Nephron progenitor cell (in vitro differentiated cells): ENCODE measurements at regions not wholly inside any gene's neighbourhood (a gene's known extent, or its start where the extent isn't known, plus 50 kb on each side); places are given as distances from the start of the nearest gene placed in this dataset.
"Not testable (repeated sequence)": the region's sequence is repeated elsewhere in the genome, so short reads cannot be mapped to it uniquely, and the experiment has no call there.

ENCODE experiments used
- DNase-seq: peaks from one replicate; pipeline ENCODE4 v3.0.0; 2021
- H3K27ac Mint-ChIP-seq: 2 replicates; pipeline ENCODE4 v1.8.0; 2021; ENCODE audit warnings: mild to moderate bottlenecking, moderate library complexity, mixed read lengths
- H3K27me3 Mint-ChIP-seq: 2 replicates; pipeline ENCODE4 v1.8.0; 2021; ENCODE audit warnings: mild to moderate bottlenecking, low read depth, mixed read lengths; ENCODE audit not compliant: poor library complexity
- H3K36me3 Mint-ChIP-seq: 2 replicates; pipeline ENCODE4 v1.8.0; 2021; ENCODE audit warnings: low read depth, mixed read lengths
- H3K4me1 Mint-ChIP-seq: 2 replicates; pipeline ENCODE4 v1.8.0; 2021; ENCODE audit warnings: mixed read lengths
- H3K4me3 Mint-ChIP-seq: 2 replicates; pipeline ENCODE4 v1.8.0; 2021; ENCODE audit warnings: mild to moderate bottlenecking, moderate library complexity, mixed read lengths
- H3K9me3 Mint-ChIP-seq: 2 replicates; pipeline ENCODE4 v1.8.0; 2021; ENCODE audit warnings: mild to moderate bottlenecking, moderate library complexity, mixed read lengths
- CTCF ChIP-seq: fragments of 200-600 bp; sonication (generic); IDR thresholded peaks from 2 replicates; pipeline ENCODE4 v1.5.0; 2021; ENCODE audit warnings: antibody characterized with exemption

- Mint-ChIP-seq H3K36me3 (no peaks in the 10 kb centered on the region), H3K27ac (no peak overlapping the region), H3K4me3 (no peak overlapping the region), H3K27me3 (peaks cover 8% of the 10 kb centered on the region), H3K4me1 (peaks cover 20% of the 10 kb centered on the region), H3K9me3 (peaks cover 13% of the 10 kb centered on the region)
- no peak for DNase-seq
- TF ChIP-seq CTCF = no peak
These were observed 179.4 kb upstream of the TAB2 start for GRCh38 chr6:149138089-149138488.

- Mint-ChIP-seq H3K9me3 (peaks cover 10% of the 10 kb centered on the region), H3K4me3 (no peak overlapping the region), H3K27me3 (peaks cover 4% of the 10 kb centered on the region), H3K27ac (no peak overlapping the region), H3K4me1 (peaks cover 15% of the 10 kb centered on the region), H3K36me3 (no peaks in the 10 kb centered on the region)
- TF ChIP-seq CTCF = no peak
- DNase-seq = no peak
These were observed 178.7 kb upstream of the TAB2 start for GRCh38 chr6:149138699-149139294.

- Mint-ChIP-seq H3K9me3 (peaks cover 10% of the 10 kb centered on the region), H3K4me1 (peaks cover 15% of the 10 kb centered on the region), H3K27ac (no peak overlapping the region), H3K36me3 (no peaks in the 10 kb centered on the region), H3K27me3 (peaks cover 4% of the 10 kb centered on the region), H3K4me3 (no peak overlapping the region)
- TF ChIP-seq CTCF = no peak
- no peak for DNase-seq
These were observed 177.8 kb upstream of the TAB2 start for GRCh38 chr6:149139782-149140136.

- TF ChIP-seq CTCF = no peak
- H3K4me1 Mint-ChIP-seq = peaks cover 15% of the 10 kb centered on the region
- H3K9me3 Mint-ChIP-seq = peaks cover 10% of the 10 kb centered on the region
- peaks cover 4% of the 10 kb centered on the region for H3K27me3 Mint-ChIP-seq
- no peak for DNase-seq
- H3K36me3 Mint-ChIP-seq = no peaks in the 10 kb centered on the region
- no peak overlapping the region for H3K27ac Mint-ChIP-seq
- no peak overlapping the region for H3K4me3 Mint-ChIP-seq
These were observed 177.2 kb upstream of the TAB2 start for GRCh38 chr6:149140137-149140909.

GRCh38 chr6:149140910-149141290, 176.6 kb upstream of the TAB2 start:
- peaks cover 15% of the 10 kb centered on the region for H3K4me1 Mint-ChIP-seq
- TF ChIP-seq CTCF = no peak
- H3K9me3 Mint-ChIP-seq = peaks cover 10% of the 10 kb centered on the region
- no peak overlapping the region for H3K4me3 Mint-ChIP-seq
- H3K36me3 Mint-ChIP-seq = no peaks in the 10 kb centered on the region
- no peak overlapping the region for H3K27ac Mint-ChIP-seq
- H3K27me3 Mint-ChIP-seq = peaks cover 4% of the 10 kb centered on the region
- DNase-seq = no peak

- H3K9me3 Mint-ChIP-seq = peaks cover 6% of the 10 kb centered on the region
- DNase-seq = no peak
- no peak overlapping the region for H3K4me3 Mint-ChIP-seq
- H3K27ac Mint-ChIP-seq = no peak overlapping the region
- no peak for TF ChIP-seq CTCF
- H3K27me3 Mint-ChIP-seq = peaks cover 9% of the 10 kb centered on the region
- H3K36me3 Mint-ChIP-seq = no peaks in the 10 kb centered on the region
- H3K4me1 Mint-ChIP-seq = peaks cover 15% of the 10 kb centered on the region
These were observed 174.5 kb upstream of the TAB2 start for GRCh38 chr6:149142924-149143429.

GRCh38 chr6:149145800-149146199, 171.7 kb upstream of the TAB2 start:
- peaks cover 12% of the 10 kb centered on the region for H3K27me3 Mint-ChIP-seq
- H3K4me3 Mint-ChIP-seq, H3K4me1 Mint-ChIP-seq, H3K36me3 Mint-ChIP-seq, H3K27ac Mint-ChIP-seq, DNase-seq, H3K9me3 Mint-ChIP-seq: not testable (repeated sequence)
